ENCODE measurements at regions not wholly inside any gene's neighbourhood (a gene's known extent, or its start where the extent isn't known, plus 50 kb on each side); places are given as distances from the start of the nearest gene placed in this dataset.

DNA sequence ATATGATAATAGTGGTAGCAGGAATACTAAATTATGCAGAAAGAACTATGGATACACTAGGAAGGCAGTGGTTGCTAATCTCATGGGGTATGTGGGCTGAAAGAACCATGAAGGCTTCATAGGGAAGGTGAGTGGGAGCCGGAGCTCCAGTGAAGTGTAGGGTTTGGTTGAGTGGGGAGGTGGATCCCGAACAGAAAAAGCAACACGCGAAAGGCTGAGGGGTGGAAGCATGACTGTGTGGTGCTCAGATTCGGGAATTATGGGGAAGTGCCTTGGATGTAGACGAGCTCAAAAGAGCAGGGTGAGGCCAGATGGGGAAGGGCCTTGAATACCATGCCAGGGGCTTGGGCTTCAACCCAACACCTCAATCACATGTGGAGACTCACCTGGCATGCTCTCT lies 715.1 kb downstream of the TYW1 start:
- TF ChIP-seq, protein P1, sequence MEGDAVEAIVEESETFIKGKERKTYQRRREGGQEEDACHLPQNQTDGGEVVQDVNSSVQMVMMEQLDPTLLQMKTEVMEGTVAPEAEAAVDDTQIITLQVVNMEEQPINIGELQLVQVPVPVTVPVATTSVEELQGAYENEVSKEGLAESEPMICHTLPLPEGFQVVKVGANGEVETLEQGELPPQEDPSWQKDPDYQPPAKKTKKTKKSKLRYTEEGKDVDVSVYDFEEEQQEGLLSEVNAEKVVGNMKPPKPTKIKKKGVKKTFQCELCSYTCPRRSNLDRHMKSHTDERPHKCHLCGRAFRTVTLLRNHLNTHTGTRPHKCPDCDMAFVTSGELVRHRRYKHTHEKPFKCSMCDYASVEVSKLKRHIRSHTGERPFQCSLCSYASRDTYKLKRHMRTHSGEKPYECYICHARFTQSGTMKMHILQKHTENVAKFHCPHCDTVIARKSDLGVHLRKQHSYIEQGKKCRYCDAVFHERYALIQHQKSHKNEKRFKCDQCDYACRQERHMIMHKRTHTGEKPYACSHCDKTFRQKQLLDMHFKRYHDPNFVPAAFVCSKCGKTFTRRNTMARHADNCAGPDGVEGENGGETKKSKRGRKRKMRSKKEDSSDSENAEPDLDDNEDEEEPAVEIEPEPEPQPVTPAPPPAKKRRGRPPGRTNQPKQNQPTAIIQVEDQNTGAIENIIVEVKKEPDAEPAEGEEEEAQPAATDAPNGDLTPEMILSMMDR (conservative IDR thresholded peaks at IDR 0.05) = no peak
- TF ChIP-seq ZFX (IDR thresholded peaks at IDR 0.05) = no peak

Measured in C4-2B (cell line).